Suprapubic skin (tissue), 4 donors: ENCODE measurements at regions not wholly inside any gene's neighbourhood (a gene's known extent, or its start where the extent isn't known, plus 50 kb on each side); places are given as distances from the start of the nearest gene placed in this dataset.
"Not testable (repeated sequence)": the region's sequence is repeated elsewhere in the genome, so short reads cannot be mapped to it uniquely, and the experiment has no call there.

ENCODE experiments used
- DNase-seq, 2 donors: peaks; one replicate each; pipeline ENCODE4 v3.0.0-alpha.2; 2019; ENCODE audit warnings: low spot score in 2 of 2
- H3K27ac ChIP-seq: fragments of 200-600 bp; sonication (generic); one replicate; pipeline ENCODE4 v1.5.1; 2019
- H3K27me3 ChIP-seq: fragments of 200-600 bp; sonication (generic); one replicate; pipeline ENCODE4 v1.5.1; 2019
- H3K36me3 ChIP-seq: fragments of 200-600 bp; sonication (generic); one replicate; pipeline ENCODE4 v1.5.1; 2019
- H3K4me1 ChIP-seq: fragments of 200-600 bp; sonication (generic); one replicate; pipeline ENCODE4 v1.5.1; 2019
- H3K4me3 ChIP-seq: fragments of 200-600 bp; sonication (generic); one replicate; pipeline ENCODE4 v1.5.1; 2019; ENCODE audit warnings: mild to moderate bottlenecking
- H3K9me3 ChIP-seq: fragments of 200-600 bp; sonication (generic); one replicate; pipeline ENCODE4 v1.5.1; 2019
- CTCF ChIP-seq, 2 donors: fragments of 200-600 bp in 1 of 2; fragments of 450-650 bp in 1 of 2; sonication (generic) in 1 of 2; IDR thresholded peaks; one replicate each; pipeline ENCODE4 v1.5.1; 2016 to 2019; ENCODE audit warnings: antibody characterized with exemption in 2 of 2, mild to moderate bottlenecking in 1 of 2, moderate library complexity in 1 of 2
- EP300 ChIP-seq: sonication (generic); formaldehyde crosslinking; IDR thresholded peaks from one replicate; pipeline ENCODE4 v1.6.1; 2017; ENCODE audit warnings: antibody characterized with exemption
- POLR2A ChIP-seq, 2 donors: fragments of 450-650 bp; IDR thresholded peaks; one replicate each; pipeline ENCODE4 v1.6.1; 2017; ENCODE audit warnings: antibody characterized with exemption in 2 of 2, mild to moderate bottlenecking in 2 of 2, moderate library complexity in 2 of 2
- POLR2AphosphoS5 ChIP-seq, 3 donors: sonication (generic); formaldehyde crosslinking; IDR thresholded peaks; one replicate each; pipeline ENCODE4 v1.6.1; 2017; ENCODE audit warnings: antibody characterized with exemption in 3 of 3
- WGBS: methylation state at CpG from one replicate; pipeline ENCODE4 v1.1.5; 2018; 5-methylcytosine and 5-hydroxymethylcytosine counted together

- no peaks in the 10 kb centered on the region for H3K9me3 ChIP-seq
- DNase-seq: no peak
- H3K27me3 ChIP-seq: no peaks in the 10 kb centered on the region
- no peaks in the 10 kb centered on the region for H3K36me3 ChIP-seq
- H3K27ac ChIP-seq: no peak overlapping the region
- 91% methylated on average over 1 of the region's 1 CpG for WGBS
- no peak for TF ChIP-seq POLR2AphosphoS5 (IDR thresholded peaks at IDR 0.05)
- no peak for TF ChIP-seq CTCF (IDR thresholded peaks at IDR 0.05)
- no peak for TF ChIP-seq EP300
- no peak for TF ChIP-seq POLR2A (IDR thresholded peaks at IDR 0.05)
- H3K4me3 ChIP-seq: no peak overlapping the region
- H3K4me1 ChIP-seq: no peaks in the 10 kb centered on the region
Observed at GRCh38 chr20:55086421-55086820, 611.0 kb downstream of the DOK5 start.

GRCh38 chr20:55079917-55080316 is 604.5 kb downstream of the DOK5 start:
- no peak for TF ChIP-seq EP300
- no peak for TF ChIP-seq CTCF (IDR thresholded peaks at IDR 0.05)
- TF ChIP-seq POLR2A (IDR thresholded peaks at IDR 0.05): no peak
- no peak for TF ChIP-seq POLR2AphosphoS5 (IDR thresholded peaks at IDR 0.05)
- Histone ChIP-seq H3K27ac (no peak overlapping the region), H3K27me3 (no peaks in the 10 kb centered on the region), H3K4me1 (no peaks in the 10 kb centered on the region), H3K4me3 (no peak overlapping the region), H3K9me3 (no peaks in the 10 kb centered on the region), H3K36me3 (no peaks in the 10 kb centered on the region)
- WGBS: 79% methylated on average over 4 of the region's 4 CpGs
- no peak for DNase-seq

GRCh38 chr20:55074266-55074840 is 599.0 kb downstream of the DOK5 start:
- WGBS: 94% methylated on average over 17 of the region's 19 CpGs
- not testable (repeated sequence) for H3K4me1 ChIP-seq

GRCh38 chr20:55070001-55070400 is 594.6 kb downstream of the DOK5 start:
- Histone ChIP-seq H3K9me3 (no peaks in the 10 kb centered on the region), H3K4me1 (no peaks in the 10 kb centered on the region), H3K27ac (no peak overlapping the region), H3K36me3 (no peaks in the 10 kb centered on the region), H3K4me3 (no peak overlapping the region), H3K27me3 (no peaks in the 10 kb centered on the region)
- no peak for DNase-seq
- TF ChIP-seq POLR2AphosphoS5 (IDR thresholded peaks at IDR 0.05) (no peak), EP300 (no peak), CTCF (IDR thresholded peaks at IDR 0.05) (no peak), POLR2A (IDR thresholded peaks at IDR 0.05) (no peak)
- WGBS: 43% methylated on average over 1 of the region's 1 CpG

More at GRCh38 chr20:55074266-55074840, 599.0 kb downstream of the DOK5 start:
- H3K36me3 ChIP-seq, H3K27me3 ChIP-seq, DNase-seq, H3K4me3 ChIP-seq, H3K27ac ChIP-seq, H3K9me3 ChIP-seq: not testable (repeated sequence)

GRCh38 chr20:55067158-55067825 is 591.9 kb downstream of the DOK5 start:
- TF ChIP-seq CTCF (IDR thresholded peaks at IDR 0.05): no peak
- no peak for TF ChIP-seq EP300
- TF ChIP-seq POLR2AphosphoS5 (IDR thresholded peaks at IDR 0.05): no peak
- no peak for TF ChIP-seq POLR2A (IDR thresholded peaks at IDR 0.05)
- H3K27me3 ChIP-seq: no peaks in the 10 kb centered on the region
- H3K27ac ChIP-seq: no peak overlapping the region
- no peaks in the 10 kb centered on the region for H3K9me3 ChIP-seq
- DNase-seq: no peak
- H3K4me3 ChIP-seq: no peak overlapping the region
- 80% methylated on average over 4 of the region's 7 CpGs for WGBS
- no peaks in the 10 kb centered on the region for H3K4me1 ChIP-seq
- H3K36me3 ChIP-seq: no peaks in the 10 kb centered on the region
